HG02938 (cell line): ENCODE measurements at regions not wholly inside any gene's neighbourhood (a gene's known extent, or its start where the extent isn't known, plus 50 kb on each side); places are given as distances from the start of the nearest gene placed in this dataset.
"Not testable (repeated sequence)": the region's sequence is repeated elsewhere in the genome, so short reads cannot be mapped to it uniquely, and the experiment has no call there.

Experiments
- ATAC-seq: cut with Tn5 transposase; IDR thresholded peaks from one replicate; pipeline ENCODE4 v1.9.1; 2021; ENCODE audit warnings: mild to moderate bottlenecking, moderate library complexity; ENCODE audit not compliant: unreplicated experiment

GRCh38 chr5:39775086-39775796 lies 350.5 kb upstream of the DAB2 start:
- ATAC-seq: no peak

- no peak for ATAC-seq
Measured at GRCh38 chr5:39774605-39775004, 349.8 kb upstream of the DAB2 start.

DNA sequence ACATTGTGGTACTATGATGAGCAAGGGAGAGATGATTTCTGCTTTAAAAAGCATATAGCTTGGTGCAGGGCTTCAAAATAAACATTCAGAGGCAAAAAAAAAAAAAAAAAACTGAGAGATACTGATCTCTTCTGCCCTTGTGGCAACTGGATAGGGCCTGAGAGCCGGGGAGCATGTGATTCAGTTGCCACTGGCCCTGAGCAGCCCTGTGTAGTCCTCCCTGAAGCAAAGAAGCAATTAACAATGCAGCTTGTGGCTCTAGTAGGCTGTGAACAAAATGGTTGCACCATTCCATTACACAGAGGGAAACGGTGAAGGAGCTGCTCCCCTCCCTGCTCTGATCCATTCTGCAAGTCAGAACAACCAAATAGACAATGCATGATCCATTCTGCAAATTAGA lies 347.5 kb upstream of the DAB2 start:
- ATAC-seq: no peak

DNA sequence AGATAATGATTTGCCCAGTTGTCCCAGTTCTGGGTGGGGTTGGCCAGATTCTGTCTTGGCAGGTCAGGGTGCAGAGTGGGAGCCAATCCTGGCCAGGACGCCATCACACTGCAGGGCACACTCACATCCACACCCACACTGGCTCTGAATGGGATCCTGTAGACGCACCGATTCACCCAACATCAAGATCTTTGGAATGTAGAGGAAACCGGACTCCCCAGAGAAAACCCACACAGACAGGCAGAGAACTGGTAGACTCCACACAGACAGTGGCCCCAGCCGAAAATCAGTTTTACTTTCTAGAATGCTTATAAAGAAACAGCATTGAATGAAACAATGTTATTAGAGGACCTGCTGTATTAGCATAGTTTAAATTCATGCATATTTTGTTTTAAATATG lies 343.1 kb upstream of the DAB2 start:
- ATAC-seq: no peak

GRCh38 chr5:39765366-39765765 lies 340.6 kb upstream of the DAB2 start:
- ATAC-seq: no peak

DNA sequence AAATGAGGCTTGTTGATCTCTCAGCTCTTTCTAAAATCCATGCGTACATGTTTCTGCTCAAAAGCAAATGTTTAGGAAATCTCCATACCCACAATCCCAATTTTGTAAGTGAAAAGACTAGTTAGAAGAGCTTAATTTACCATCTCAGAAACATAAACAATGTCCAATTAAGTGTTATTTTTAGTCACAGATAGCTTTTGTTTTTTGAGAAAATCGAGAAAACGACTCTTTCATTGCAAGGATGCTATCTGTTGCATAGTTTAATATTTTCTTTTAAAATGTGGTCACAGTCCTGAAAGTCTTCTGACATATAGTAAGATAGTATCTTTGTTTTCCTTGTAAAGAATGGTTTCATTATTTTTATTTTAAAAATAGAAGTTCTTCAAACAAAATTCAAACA lies 338.0 kb upstream of the DAB2 start:
- no peak for ATAC-seq

- ATAC-seq: no peak
Measured at GRCh38 chr5:39761199-39761950, 336.6 kb upstream of the DAB2 start.

DNA sequence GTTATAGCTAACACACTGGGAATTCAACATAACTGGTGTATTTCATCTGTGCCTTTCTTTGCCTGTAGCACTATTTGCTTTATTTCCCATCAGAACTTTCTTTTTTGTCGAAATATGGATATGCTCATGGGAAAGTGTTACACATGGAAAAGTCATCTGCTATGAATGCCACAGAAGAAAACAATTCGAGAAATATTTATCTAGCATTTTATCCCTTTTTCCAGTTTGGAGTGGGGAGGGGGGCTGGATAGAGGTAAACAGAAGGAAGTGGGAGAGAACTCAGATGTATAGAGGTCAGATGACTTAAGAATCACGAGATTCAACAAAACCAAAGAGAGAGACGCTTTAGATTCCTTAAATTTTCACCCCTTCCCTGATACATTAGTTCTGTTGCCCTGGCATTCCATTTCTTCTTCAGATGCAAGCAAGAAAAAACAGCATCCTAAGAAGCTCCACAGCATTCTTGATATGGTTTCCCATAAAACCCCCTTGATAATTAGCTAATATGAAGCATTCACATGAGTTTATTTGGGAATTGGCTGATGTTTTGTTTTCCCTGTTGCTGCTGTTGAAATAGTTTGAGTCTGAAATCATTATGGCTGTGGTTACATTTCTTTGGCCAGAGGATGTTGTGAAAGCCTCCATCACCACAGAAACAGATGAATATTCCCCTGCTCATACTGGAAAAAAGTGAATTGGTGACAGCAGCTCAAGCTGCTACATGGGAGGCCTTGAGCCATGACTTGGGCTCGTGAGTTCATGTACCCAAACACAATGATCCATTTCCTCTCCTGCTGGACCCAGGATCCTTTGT lies 335.8 kb upstream of the DAB2 start:
- no peak for ATAC-seq

DNA sequence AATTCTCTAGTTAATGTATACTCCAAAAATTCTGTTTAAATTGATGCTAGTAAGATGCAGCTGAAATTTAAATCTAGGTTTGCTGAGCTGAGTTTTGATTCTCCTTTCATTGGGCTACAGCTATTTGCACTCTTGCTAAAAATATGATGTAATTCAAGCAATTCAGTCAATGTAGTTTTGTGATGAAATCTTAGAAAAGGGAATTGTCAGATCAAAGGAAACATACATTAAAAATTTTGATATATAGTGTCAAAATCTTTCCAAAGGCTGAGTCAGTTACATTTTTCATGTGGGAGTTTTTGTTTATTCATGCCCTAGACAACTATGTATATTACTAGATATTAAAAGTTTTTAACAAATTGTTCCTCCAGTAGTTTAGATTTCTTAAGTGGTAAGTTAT lies 334.9 kb upstream of the DAB2 start:
- no peak for ATAC-seq

GRCh38 chr5:39758426-39758825 lies 333.6 kb upstream of the DAB2 start:
- ATAC-seq: no peak

DNA sequence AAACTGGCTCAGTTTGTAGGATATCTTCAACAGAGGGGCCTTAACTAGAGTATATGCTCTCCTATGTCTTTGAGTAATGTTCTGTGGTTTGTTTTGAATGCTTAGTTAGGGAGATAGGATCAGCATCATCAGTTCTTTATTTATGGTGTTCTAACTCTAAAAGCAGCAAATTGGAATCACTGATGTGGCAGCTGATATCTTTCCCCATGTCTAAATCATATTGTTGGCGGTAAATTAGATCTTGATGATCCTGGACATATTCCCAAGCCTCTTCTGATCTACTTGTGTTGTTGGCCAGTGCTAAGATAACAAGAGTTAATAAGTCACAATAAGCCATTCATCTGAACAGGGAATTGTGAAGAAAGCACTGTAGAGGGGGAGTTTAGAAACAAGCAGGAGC lies 332.4 kb upstream of the DAB2 start:
- ATAC-seq: no peak

GRCh38 chr5:39755986-39756385 lies 331.2 kb upstream of the DAB2 start:
- no peak for ATAC-seq

DNA sequence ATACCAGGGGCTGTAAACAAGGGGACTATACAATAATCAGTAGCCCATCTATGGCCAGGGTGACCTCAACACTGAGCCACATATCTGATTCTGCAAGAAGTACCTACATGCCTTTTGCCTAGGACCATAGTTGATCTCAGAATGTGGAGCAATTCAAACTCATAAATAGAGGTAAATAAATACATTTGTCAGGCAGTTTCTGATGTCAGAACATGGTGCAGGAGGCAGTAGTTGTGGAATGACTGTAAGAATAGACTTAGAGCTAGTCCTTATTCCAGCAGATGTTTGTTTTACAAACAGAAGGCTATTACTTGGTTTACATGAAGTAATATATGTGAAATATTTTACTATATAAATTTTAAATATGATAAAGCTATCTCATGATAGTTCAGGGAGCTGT lies 330.7 kb upstream of the DAB2 start:
- ATAC-seq: no peak

DNA sequence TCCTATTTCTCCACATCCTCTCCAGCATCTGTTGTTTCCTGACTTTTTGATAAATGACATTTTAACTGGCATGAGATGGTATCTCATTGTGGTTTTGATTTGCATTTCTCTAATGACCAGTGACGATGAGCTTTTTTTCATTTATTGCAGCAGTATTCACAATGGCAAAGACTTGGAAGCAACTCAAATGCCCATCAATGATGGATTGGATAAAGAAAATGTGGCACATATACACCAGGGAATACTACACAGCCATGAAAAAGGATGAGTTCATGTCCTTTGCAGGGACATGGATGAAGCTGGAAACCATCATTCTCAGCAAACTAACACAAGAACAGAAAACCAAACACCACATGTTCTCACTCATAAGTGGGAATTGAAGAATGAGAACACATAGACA lies 329.0 kb upstream of the DAB2 start:
- not testable (repeated sequence) for ATAC-seq

DNA sequence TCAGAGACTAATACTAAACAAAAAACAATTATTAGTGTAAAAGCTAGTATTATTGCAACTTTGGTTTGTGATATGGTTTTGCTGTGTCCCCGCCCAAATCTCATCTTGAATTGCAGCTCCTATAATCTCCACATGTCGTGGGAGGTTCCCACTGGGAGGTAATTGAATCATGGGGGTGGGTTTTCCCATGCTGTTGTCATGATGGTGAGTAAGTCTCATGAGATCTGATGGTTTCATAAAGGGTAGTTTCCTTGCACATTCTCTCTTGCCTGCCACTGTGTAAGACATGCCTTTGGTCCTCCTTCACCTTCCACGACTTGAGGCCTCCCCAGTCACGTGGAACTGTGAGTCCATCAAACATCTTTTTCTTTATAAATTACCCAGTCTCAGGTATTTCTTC lies 325.9 kb upstream of the DAB2 start:
- ATAC-seq: no peak

DNA sequence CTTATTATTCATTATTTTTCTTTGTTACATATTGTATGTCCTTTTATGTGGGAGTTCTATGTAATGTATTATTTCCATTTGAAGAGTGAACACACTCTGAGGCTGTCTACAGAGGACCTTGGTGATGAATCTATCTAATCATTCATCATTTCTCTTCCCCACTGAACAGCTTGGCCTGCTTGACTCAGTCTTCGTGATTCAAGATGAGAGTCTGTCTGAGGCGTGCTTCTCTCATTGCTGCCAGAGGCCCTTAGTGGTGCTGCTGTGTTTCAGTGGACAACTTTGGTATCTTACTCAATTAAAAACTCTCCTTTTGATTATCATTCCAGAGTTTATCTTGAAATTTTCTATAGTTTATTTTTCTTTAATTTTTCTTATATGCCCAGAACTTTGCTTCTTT lies 318.1 kb upstream of the DAB2 start:
- ATAC-seq: no peak

GRCh38 chr5:39740404-39740803 lies 315.6 kb upstream of the DAB2 start:
- no peak for ATAC-seq

DNA sequence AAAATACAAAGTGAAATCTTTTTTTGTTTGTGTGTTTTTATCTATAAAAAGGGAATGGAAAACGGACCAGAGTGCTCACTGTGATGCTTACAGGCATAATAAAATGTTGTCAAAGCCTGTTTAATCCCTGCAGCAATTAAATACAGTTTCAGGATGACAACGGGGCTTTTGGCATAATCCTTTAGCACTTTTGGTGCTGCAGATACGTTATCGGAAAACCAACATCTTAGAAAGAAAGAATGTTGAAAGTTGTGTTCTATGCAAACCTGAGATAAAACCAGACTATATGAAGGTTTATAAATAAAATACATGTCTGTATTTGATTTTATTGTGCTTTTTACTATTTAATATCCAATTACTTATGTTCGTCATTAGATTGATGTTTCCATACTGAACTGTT lies 307.4 kb upstream of the DAB2 start:
- ATAC-seq: no peak

DNA sequence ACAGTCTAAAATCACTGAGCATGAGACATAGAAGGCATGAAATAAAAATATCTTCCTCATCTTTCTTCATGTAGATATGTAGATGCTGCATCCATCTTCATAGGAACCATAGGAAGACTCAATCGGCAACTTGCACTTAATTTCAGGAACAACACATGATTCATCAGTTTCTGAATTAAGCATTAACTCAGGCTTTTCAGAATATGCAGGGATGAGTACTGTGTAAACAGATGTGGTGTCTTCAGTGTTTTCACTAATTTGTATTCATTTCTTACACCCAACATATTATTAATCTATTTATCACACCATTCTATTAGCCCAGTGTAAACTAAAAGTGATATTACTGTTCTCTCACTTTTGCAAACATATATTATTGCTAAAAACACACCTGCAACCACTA lies 305.9 kb upstream of the DAB2 start:
- no peak for ATAC-seq

DNA sequence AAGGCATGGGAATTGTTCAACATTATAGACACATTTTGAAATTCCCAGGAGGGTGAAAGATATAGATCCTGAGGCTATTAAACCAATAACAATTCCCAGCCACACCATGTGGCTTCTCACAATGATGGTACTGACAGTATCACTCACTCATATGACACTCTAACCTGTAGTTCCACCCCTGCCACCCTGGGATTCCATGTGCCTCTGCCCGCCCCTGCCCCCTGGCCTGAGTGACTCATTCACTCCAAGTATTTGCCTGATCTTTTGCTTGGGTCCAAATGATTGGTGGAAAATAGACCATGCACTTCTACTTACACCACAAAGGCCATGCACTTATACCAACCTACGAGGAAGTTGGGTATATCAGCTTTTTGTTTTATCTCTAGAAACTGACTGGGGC lies 305.2 kb upstream of the DAB2 start:
- no peak for ATAC-seq

DNA sequence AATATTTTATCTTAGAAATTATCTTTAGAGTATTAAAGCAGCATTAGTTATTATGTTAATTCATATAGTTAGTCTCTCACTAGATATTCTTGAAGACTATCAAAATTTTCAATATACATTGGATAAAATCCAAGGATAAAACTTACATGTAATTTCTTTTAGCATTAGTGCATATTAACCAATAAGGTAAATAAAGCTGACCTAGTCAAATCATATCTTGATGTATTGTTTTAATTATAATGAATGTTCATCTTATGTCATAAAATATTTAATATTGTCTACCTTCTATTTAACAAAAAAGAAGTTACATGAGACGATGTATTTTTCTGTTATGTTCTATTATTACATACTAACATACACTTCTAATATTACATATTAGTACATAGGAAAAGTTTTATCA lies 301.7 kb upstream of the DAB2 start:
- ATAC-seq: no peak

GRCh38 chr5:39721394-39721793 lies 296.6 kb upstream of the DAB2 start:
- no peak for ATAC-seq
